ENCODE measurements at regions not wholly inside any gene's neighbourhood (a gene's known extent, or its start where the extent isn't known, plus 50 kb on each side); places are given as distances from the start of the nearest gene placed in this dataset.
"Not testable (repeated sequence)": the region's sequence is repeated elsewhere in the genome, so short reads cannot be mapped to it uniquely, and the experiment has no call there.

GRCh38 chr16:13829697-13830299, 90.2 kb upstream of the ERCC4 start:
- no peak for DNase-seq

GRCh38 chr16:13833515-13833914, 86.4 kb upstream of the ERCC4 start:
- no peak for DNase-seq

- DNase-seq = no peak
Observed at GRCh38 chr16:13835387-13835786, 84.6 kb upstream of the ERCC4 start.

DNA sequence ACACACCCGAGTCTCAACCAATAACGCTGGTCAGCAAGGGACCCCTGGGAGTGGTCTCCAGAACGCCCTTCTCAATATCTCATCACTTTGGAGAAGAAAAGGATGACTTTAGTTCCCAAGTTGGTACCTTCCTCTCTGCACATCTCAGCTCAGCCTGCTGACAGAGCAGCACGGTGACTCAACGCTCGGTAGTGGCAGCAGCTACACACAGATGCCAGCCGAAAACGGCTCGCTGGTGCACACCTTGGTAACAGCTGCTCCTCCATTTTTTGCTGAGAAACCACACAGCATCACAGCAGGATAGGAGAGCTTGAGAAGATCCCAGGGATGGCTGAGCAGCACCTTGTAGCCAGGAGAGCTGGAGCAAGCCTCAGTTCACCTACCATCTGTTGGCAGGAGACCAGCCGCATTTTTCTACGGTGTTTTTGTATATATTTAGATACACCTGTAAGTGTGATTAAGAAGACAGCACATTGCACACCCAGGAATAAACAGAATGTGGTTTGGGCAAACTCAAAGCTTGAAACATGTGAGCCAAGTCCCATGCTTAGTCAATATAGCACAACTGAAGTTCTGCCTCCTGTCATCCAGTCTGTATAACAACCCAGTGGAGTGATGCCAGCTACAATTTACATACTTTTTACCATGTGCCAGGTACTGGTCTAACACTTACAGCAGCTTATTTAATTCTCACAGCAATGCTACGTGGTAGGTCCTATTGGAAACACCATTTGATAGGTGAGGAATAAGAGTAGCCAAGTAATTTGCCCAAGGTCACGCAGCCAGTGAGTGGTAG, 83.8 kb upstream of the ERCC4 start:
- DNase-seq = no peak

GRCh38 chr16:13838401-13839190, 81.4 kb upstream of the ERCC4 start:
- no peak for DNase-seq

DNA sequence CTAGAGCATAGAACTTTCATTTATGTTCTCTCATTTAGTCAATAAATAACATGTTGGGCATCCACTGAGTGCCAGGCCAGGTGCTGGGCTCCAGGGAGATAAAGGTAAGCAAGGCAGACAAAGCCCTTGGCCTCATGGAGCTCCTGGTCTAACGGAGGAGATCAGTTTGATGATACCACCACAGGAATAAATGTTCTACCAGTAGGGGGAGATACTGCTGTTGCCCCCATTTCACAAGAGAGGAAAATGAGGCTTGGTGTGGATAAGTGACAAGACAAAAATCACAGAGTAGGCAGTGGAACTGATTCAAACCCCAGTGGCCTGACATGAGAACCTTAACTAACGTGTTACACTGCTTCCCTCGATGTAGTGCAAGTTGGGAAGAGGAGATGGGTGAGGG, 80.4 kb upstream of the ERCC4 start:
- no peak for DNase-seq

DNA sequence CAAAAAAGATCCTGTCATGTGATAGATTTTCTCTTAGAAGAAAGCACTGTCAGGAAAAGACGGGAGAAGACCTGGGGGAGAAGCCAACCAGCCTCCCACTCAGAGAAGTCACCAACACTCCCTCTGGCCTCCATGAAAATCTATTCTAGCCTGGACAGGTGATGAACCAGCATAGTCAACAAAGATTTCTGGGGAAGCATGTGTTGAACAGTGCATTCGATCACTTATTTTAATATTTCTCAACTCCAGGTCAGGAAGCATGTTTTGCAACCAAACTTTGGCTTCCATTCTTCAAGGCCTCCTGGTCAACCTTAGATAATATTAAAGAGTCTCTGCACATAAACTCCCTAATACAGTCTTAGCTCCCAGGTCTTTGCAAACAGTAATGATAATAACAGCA, 74.7 kb upstream of the ERCC4 start:
- no peak for DNase-seq

DNA sequence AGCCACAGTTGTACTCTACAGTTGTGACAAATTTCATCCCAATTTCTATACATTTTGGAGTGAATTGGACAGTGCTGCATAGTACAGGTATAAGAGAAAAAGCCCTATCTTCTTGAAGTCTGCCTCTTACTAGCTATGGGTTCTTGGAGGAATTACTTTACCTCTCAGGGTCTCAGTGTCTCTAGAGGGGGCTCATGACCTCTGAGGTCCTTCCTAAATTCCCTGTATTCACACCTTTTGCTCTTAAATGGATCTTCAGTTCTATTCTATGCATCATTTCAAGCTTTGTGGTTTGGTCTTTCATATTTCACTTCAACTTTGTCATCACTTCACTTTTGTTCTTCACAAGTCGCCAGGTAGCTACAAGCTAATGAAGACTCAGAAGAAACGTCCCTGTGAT, 71.2 kb upstream of the ERCC4 start:
- no peak for DNase-seq

DNA sequence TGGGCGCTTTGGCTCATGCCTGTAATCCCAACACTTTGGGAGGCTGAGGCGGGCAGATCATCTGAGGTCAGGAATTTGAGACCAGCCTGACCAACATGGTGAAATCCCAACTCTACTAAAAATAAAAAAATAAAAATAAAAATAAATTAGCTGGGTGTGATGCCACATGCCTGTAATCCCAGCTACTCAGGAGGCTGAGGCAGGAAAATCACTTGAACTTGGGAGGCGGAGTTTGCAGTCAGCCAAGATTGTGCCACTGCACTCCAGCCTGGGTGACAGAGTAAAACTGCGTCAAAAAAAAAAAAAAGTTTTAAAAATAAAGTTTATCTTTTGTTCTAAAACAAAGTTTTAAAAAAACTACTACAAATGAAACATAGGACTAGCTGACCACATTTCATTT, 69.8 kb upstream of the ERCC4 start:
- not testable (repeated sequence) for DNase-seq

GRCh38 chr16:13852827-13853226, 67.1 kb upstream of the ERCC4 start:
- DNase-seq = no peak

GRCh38 chr16:13856398-13856797, 63.6 kb upstream of the ERCC4 start:
- no peak for DNase-seq

DNA sequence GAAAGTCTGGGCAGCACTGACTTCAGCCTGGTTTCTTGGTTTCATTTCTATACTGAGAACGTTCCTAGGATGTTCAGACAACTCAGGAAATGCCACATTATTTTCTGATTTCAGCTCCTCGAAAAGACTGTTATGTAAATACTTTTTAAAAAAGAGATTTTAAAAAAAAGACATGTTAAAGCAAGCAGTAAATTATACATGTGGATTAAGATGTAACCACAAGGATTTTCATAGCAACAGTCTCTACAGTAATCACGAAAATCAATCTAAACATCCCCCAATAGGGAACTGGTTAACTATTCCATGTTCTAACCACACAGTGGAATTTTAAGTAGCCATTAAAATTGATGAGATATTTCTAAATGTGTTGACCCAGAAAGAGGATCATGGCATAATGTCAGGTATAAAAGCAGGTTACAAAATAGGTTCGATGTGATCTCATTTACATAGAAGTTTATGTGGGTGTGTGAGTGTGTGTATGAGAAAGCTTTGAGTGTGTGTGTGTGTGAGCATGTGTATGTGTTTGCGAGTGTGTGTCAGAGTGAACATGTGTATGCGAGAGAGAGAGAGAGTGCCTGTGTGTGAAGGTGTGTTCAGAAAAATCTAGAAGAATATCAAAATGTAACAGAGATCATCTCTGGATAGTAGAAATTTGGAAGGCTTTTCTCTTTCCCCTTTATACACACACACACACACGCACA, 63.0 kb upstream of the ERCC4 start:
- DNase-seq = no peak

DNA sequence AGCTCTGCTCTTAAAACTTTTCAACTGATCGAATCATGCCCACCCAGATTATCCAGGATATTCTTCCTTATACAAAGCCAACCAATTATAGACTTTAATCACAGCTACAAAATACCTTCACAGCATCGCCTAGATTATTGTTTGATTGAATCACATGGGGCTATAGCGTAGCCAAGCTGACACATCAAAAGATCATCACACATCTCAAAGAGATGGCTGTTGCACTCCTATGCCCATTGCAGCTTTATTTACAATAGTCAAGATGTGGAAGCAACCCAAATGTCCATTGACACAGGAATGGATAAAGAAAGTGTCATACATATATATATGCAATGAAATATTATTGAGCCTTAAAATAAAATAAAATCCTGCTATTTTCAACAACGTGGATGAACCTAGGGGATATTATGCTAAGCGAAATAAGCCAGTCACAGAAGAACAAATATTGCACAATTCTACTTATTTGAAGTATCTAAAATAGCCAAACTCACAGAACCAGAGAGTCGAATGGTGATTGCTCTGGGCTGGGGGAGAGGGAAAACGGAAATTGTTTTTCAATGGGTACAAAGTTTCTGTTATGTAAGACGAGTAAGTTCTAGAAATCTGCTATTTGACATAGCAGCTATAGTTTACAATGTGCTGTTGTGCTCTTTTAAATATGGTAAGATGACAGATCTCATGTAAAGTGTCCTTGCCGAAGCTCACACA, 60.9 kb upstream of the ERCC4 start:
- no peak for DNase-seq

GRCh38 chr16:13863075-13863765, 56.7 kb upstream of the ERCC4 start:
- DNase-seq = no peak

- no peak for DNase-seq
Observed at GRCh38 chr16:13864689-13865088, 55.3 kb upstream of the ERCC4 start.

- DNase-seq = no peak
Observed at GRCh38 chr16:13866073-13866472, 53.9 kb upstream of the ERCC4 start.
